ENCODE measurements at regions not wholly inside any gene's neighbourhood (a gene's known extent, or its start where the extent isn't known, plus 50 kb on each side); places are given as distances from the start of the nearest gene placed in this dataset.

- H3K36me3 Mint-ChIP-seq = no peaks in the 10 kb centered on the region
- DNase-seq = no peak
- Histone ChIP-seq H3K9me3 (ENCODE audit: control insufficient read depth, insufficient read depth, low read length) (no peaks in the 10 kb centered on the region), H3K27ac (ENCODE audit: low read length) (no peak overlapping the region), H3K4me3 (ENCODE audit: low read length) (no peak overlapping the region), H3K4me1 (ENCODE audit: control insufficient read depth, insufficient read depth, low read length) (no peaks in the 10 kb centered on the region), H3K27me3 (ENCODE audit: control insufficient read depth, insufficient read depth, low read length) (no peaks in the 10 kb centered on the region), H3K36me3 (ENCODE audit: control insufficient read depth, insufficient read depth, low read length) (no peaks in the 10 kb centered on the region)
- WGBS (ENCODE audit: insufficient coverage) = 82% methylated on average over 3 of the region's 4 CpGs
- H3K4me1 Mint-ChIP-seq = no peaks in the 10 kb centered on the region
- ATAC-seq = no peak
- H3K27me3 Mint-ChIP-seq (ENCODE audit: low read depth in 2 of 2) = no peaks in the 10 kb centered on the region
- H3K9me3 Mint-ChIP-seq = peaks cover 5 to 8% of the 10 kb centered on the region in 2 donors
- no peak overlapping the region for H3K27ac Mint-ChIP-seq
- H3K4me3 Mint-ChIP-seq = no peak overlapping the region
- intact Hi-C loops (cut with micrococcal nuclease) = no loop called here
- TF ChIP-seq CTCF (IDR thresholded peaks at IDR 0.05) = no peak
Measured at GRCh38 chr13:90995614-90996013, 351.9 kb upstream of the MIR17HG start.

- no peak for TF ChIP-seq CTCF (IDR thresholded peaks at IDR 0.05)
- Histone ChIP-seq H3K36me3 (ENCODE audit: control insufficient read depth, insufficient read depth, low read length) (no peaks in the 10 kb centered on the region), H3K27ac (ENCODE audit: low read length) (no peak overlapping the region), H3K27me3 (ENCODE audit: control insufficient read depth, insufficient read depth, low read length) (no peaks in the 10 kb centered on the region), H3K4me3 (ENCODE audit: low read length) (no peak overlapping the region), H3K9me3 (ENCODE audit: control insufficient read depth, insufficient read depth, low read length) (no peaks in the 10 kb centered on the region), H3K4me1 (ENCODE audit: control insufficient read depth, insufficient read depth, low read length) (no peaks in the 10 kb centered on the region)
- Mint-ChIP-seq H3K27ac (no peak overlapping the region), H3K27me3 (ENCODE audit: low read depth in 2 of 2) (no peaks in the 10 kb centered on the region), H3K9me3 (peaks cover 2 to 12% of the 10 kb centered on the region in 2 donors), H3K4me1 (no peaks in the 10 kb centered on the region), H3K36me3 (no peaks in the 10 kb centered on the region), H3K4me3 (no peak overlapping the region)
- intact Hi-C loops (cut with micrococcal nuclease) = no loop called here
- DNase-seq = no peak
- ATAC-seq = no peak
- no CpG with 5 or more reads among the region's 1 CpG for WGBS (ENCODE audit: insufficient coverage)
Measured at GRCh38 chr13:90997951-90998350, 349.5 kb upstream of the MIR17HG start.

- TF ChIP-seq CTCF (IDR thresholded peaks at IDR 0.05) = no peak
- Histone ChIP-seq H3K27ac (ENCODE audit: low read length) (no peak overlapping the region), H3K9me3 (ENCODE audit: control insufficient read depth, insufficient read depth, low read length) (no peaks in the 10 kb centered on the region), H3K4me1 (ENCODE audit: control insufficient read depth, insufficient read depth, low read length) (no peaks in the 10 kb centered on the region), H3K27me3 (ENCODE audit: control insufficient read depth, insufficient read depth, low read length) (no peaks in the 10 kb centered on the region), H3K36me3 (ENCODE audit: control insufficient read depth, insufficient read depth, low read length) (no peaks in the 10 kb centered on the region), H3K4me3 (ENCODE audit: low read length) (no peak overlapping the region)
- H3K36me3 Mint-ChIP-seq = no peaks in the 10 kb centered on the region
- H3K27ac Mint-ChIP-seq = no peak overlapping the region
- no peaks in the 10 kb centered on the region for H3K27me3 Mint-ChIP-seq (ENCODE audit: low read depth in 2 of 2)
- intact Hi-C loops (cut with micrococcal nuclease) = no loop called here
- H3K4me1 Mint-ChIP-seq = no peaks in the 10 kb centered on the region
- ATAC-seq (no peak), DNase-seq (no peak)
- peaks cover 5 to 14% of the 10 kb centered on the region in 2 donors for H3K9me3 Mint-ChIP-seq
- H3K4me3 Mint-ChIP-seq = no peak overlapping the region
Measured at GRCh38 chr13:90999401-90999800, 348.1 kb upstream of the MIR17HG start.

GRCh38 chr13:91001371-91001770 lies 346.1 kb upstream of the MIR17HG start:
- Histone ChIP-seq H3K27me3 (ENCODE audit: control insufficient read depth, insufficient read depth, low read length) (no peaks in the 10 kb centered on the region), H3K27ac (ENCODE audit: low read length) (no peak overlapping the region), H3K36me3 (ENCODE audit: control insufficient read depth, insufficient read depth, low read length) (no peaks in the 10 kb centered on the region), H3K9me3 (ENCODE audit: control insufficient read depth, insufficient read depth, low read length) (no peaks in the 10 kb centered on the region), H3K4me3 (ENCODE audit: low read length) (no peak overlapping the region), H3K4me1 (ENCODE audit: control insufficient read depth, insufficient read depth, low read length) (no peaks in the 10 kb centered on the region)
- ATAC-seq (no peak), DNase-seq (no peak)
- H3K27me3 Mint-ChIP-seq (ENCODE audit: low read depth in 2 of 2) = no peaks in the 10 kb centered on the region
- no peak for TF ChIP-seq CTCF (IDR thresholded peaks at IDR 0.05)
- WGBS (ENCODE audit: insufficient coverage) = 91% methylated on average over 6 of the region's 6 CpGs
- no peaks in the 10 kb centered on the region for H3K4me1 Mint-ChIP-seq
- no peak overlapping the region for H3K27ac Mint-ChIP-seq
- intact Hi-C loops (cut with micrococcal nuclease) = no loop called here
- no peaks in the 10 kb centered on the region for H3K36me3 Mint-ChIP-seq
- no peak overlapping the region for H3K4me3 Mint-ChIP-seq
- peaks cover 4 to 16% of the 10 kb centered on the region in 2 donors for H3K9me3 Mint-ChIP-seq
